OCI-LY7 (cell line): ENCODE measurements at regions not wholly inside any gene's neighbourhood (a gene's known extent, or its start where the extent isn't known, plus 50 kb on each side); places are given as distances from the start of the nearest gene placed in this dataset.

Experiments
- BruUV-seq: library from RNA; stranded (reverse); fragments of 400-500 nt; replicated peaks from 2 replicates; lab custom pipeline; 2021; lab: Mats Ljungman, UMichigan
- CTCF ChIA-PET: fragments of 300-600 bp; sonication (Branson Sonifier 250); formaldehyde crosslinking; loops from one replicate; lab custom pipeline; 2022; ENCODE audit warnings: antibody characterized with exemption; ENCODE audit not compliant: unreplicated experiment; lab: Charles Lee
- POLR2A ChIA-PET: fragments of 300-600 bp; sonication (Branson Sonifier 250); formaldehyde crosslinking; loops from one replicate; lab custom pipeline; 2022; ENCODE audit warnings: antibody characterized with exemption; lab: Charles Lee
- DNase-seq: peaks from one replicate; pipeline ENCODE4 v3.0.0-alpha.2; 2015; ENCODE audit warnings: low spot score
- H2AFZ ChIP-seq: fragments of 200-600 bp; sonication (generic), shearing (Covaris generic); 2 replicates; pipeline ENCODE4 v1.6.1; 2014; ENCODE audit warnings: mild to moderate bottlenecking, antibody characterized with exemption, low read length, moderate library complexity
- H3K27ac ChIP-seq: fragments of 200-600 bp; sonication (generic); 2 replicates; pipeline ENCODE4 v1.5.1; 2014; ENCODE audit warnings: mixed run types, low read depth, mild to moderate bottlenecking, moderate library complexity, low read length, inconsistent platforms; ENCODE audit not compliant: poor library complexity, severe bottlenecking
- H3K36me3 ChIP-seq: fragments of 200-600 bp; sonication (generic); 2 replicates; pipeline ENCODE4 v1.6.1; 2014; ENCODE audit warnings: mild to moderate bottlenecking, antibody characterized with exemption, low read length, moderate library complexity, mixed read lengths; ENCODE audit not compliant: insufficient read depth
- H3K4me1 ChIP-seq: fragments of 200-600 bp; sonication (generic); 2 replicates; pipeline ENCODE4 v1.5.1; 2014; ENCODE audit warnings: mild to moderate bottlenecking, low read length; ENCODE audit not compliant: insufficient read depth, poor library complexity, severe bottlenecking
- H3K4me2 ChIP-seq: fragments of 200-600 bp; sonication (generic); 2 replicates; pipeline ENCODE4 v1.6.1; 2014; ENCODE audit warnings: mild to moderate bottlenecking, low read length
- H3K4me3 ChIP-seq: fragments of 200-600 bp; sonication (generic); 2 replicates; pipeline ENCODE4 v1.5.1; 2014; ENCODE audit warnings: mild to moderate bottlenecking, low read depth, low read length; ENCODE audit not compliant: poor library complexity, severe bottlenecking
- H3K79me2 ChIP-seq: fragments of 200-600 bp; sonication (generic); 2 replicates; pipeline ENCODE4 v1.6.1; 2016; ENCODE audit warnings: low read depth, mild to moderate bottlenecking, low read length, moderate library complexity, mixed read lengths; ENCODE audit not compliant: insufficient read depth
- H3K9me2 ChIP-seq: fragments of 200-600 bp; sonication (generic); 2 replicates; pipeline ENCODE4 v1.6.1; 2016; ENCODE audit warnings: mild to moderate bottlenecking, low read length, mixed read lengths; ENCODE audit not compliant: insufficient read depth
- H3K9me3 ChIP-seq: fragments of 200-600 bp; sonication (generic); 2 replicates; pipeline ENCODE4 v1.6.1; 2014; ENCODE audit warnings: mild to moderate bottlenecking, mixed run types, low read length, mixed read lengths
- H4K20me1 ChIP-seq: fragments of 200-600 bp; sonication (generic); 2 replicates; pipeline ENCODE4 v1.6.1; 2014; ENCODE audit warnings: mild to moderate bottlenecking, antibody characterized with exemption, low read length, moderate library complexity, mixed read lengths; ENCODE audit not compliant: insufficient read depth
- CTCF ChIP-seq: fragments of 200-600 bp; sonication (generic); conservative IDR thresholded peaks from 2 replicates; pipeline ENCODE4 v1.5.1; 2014; ENCODE audit warnings: mild to moderate bottlenecking, antibody characterized with exemption, low read length, moderate library complexity, mixed read lengths
- EZH2phosphoT487 ChIP-seq: fragments of 200-600 bp; sonication (generic); IDR thresholded peaks from 2 replicates; pipeline ENCODE4 v1.6.1; 2018; ENCODE audit warnings: low read depth, borderline replicate concordance, mild to moderate bottlenecking, mixed run types, antibody characterized with exemption, low read length, moderate library complexity, mixed read lengths
- intact Hi-C: fragments of 100-400 bp; cut with micrococcal nuclease; formaldehyde crosslinking; loops from one replicate; pipeline ENCODE4 v1.10.0; 2022; ENCODE audit not compliant: unreplicated experiment

- intact Hi-C loops, result no loop called here
- H3K9me3 ChIP-seq, result no peaks in the 10 kb centered on the region
- no TSS peak for BruUV-seq
- no peak overlapping the region for H2AFZ ChIP-seq
- no peaks in the 10 kb centered on the region for H4K20me1 ChIP-seq
- H3K79me2 ChIP-seq, result no peaks in the 10 kb centered on the region
- no peaks in the 10 kb centered on the region for H3K4me1 ChIP-seq
- CTCF ChIA-PET, result no interaction called here
- no peak overlapping the region for H3K27ac ChIP-seq
- H3K4me3 ChIP-seq, result no peak overlapping the region
- H3K4me2 ChIP-seq, result no peak overlapping the region
- TF ChIP-seq EZH2phosphoT487 (no peak), CTCF (no peak)
- H3K36me3 ChIP-seq, result no peaks in the 10 kb centered on the region
- H3K9me2 ChIP-seq, result no peaks in the 10 kb centered on the region
- POLR2A ChIA-PET, result no interaction called here
- DNase-seq, result no peak
Observed at GRCh38 chr22:27127911-27128310, 470.5 kb downstream of the MIAT start.

GRCh38 chr22:27128461-27129085 is 471.2 kb downstream of the MIAT start:
- no peak for TF ChIP-seq CTCF
- TF ChIP-seq EZH2phosphoT487, result no peak
- Histone ChIP-seq H3K36me3 (no peaks in the 10 kb centered on the region), H3K4me3 (no peak overlapping the region), H3K4me2 (no peak overlapping the region), H4K20me1 (no peaks in the 10 kb centered on the region), H2AFZ (no peak overlapping the region), H3K79me2 (no peaks in the 10 kb centered on the region), H3K9me3 (no peaks in the 10 kb centered on the region), H3K27ac (no peak overlapping the region), H3K4me1 (no peaks in the 10 kb centered on the region), H3K9me2 (no peaks in the 10 kb centered on the region)
- CTCF ChIA-PET, result no interaction called here
- POLR2A ChIA-PET, result no interaction called here
- intact Hi-C loops, result no loop called here
- DNase-seq, result no peak
- BruUV-seq, result no TSS peak

- DNase-seq, result no peak
- no peak overlapping the region for H3K4me3 ChIP-seq
- intact Hi-C loops, result no loop called here
- no peak overlapping the region for H3K4me2 ChIP-seq
- no peak overlapping the region for H3K27ac ChIP-seq
- no peaks in the 10 kb centered on the region for H3K36me3 ChIP-seq
- POLR2A ChIA-PET, result no interaction called here
- H3K79me2 ChIP-seq, result no peaks in the 10 kb centered on the region
- no peaks in the 10 kb centered on the region for H3K9me2 ChIP-seq
- H2AFZ ChIP-seq, result no peak overlapping the region
- H3K9me3 ChIP-seq, result no peaks in the 10 kb centered on the region
- CTCF ChIA-PET, result no interaction called here
- no TSS peak for BruUV-seq
- no peak for TF ChIP-seq CTCF
- TF ChIP-seq EZH2phosphoT487, result no peak
- H4K20me1 ChIP-seq, result no peaks in the 10 kb centered on the region
- no peaks in the 10 kb centered on the region for H3K4me1 ChIP-seq
Observed at GRCh38 chr22:27129266-27129665, 471.9 kb downstream of the MIAT start.
